Ectodermal cell (in vitro differentiated cells): ENCODE measurements at regions not wholly inside any gene's neighbourhood (a gene's known extent, or its start where the extent isn't known, plus 50 kb on each side); places are given as distances from the start of the nearest gene placed in this dataset.

Experiments
- H3K27ac ChIP-seq: 2 replicates; pipeline ENCODE4 v1.7.0; 2013; ENCODE audit warnings: mild to moderate bottlenecking, low read depth, low read length; ENCODE audit not compliant: insufficient read depth, poor library complexity, severe bottlenecking
- H3K27me3 ChIP-seq: 2 replicates; pipeline ENCODE4 v1.7.0; 2013; ENCODE audit warnings: mild to moderate bottlenecking, low read length; ENCODE audit not compliant: insufficient read depth, control insufficient read depth, poor library complexity, severe bottlenecking
- H3K36me3 ChIP-seq: one replicate; pipeline ENCODE4 v1.7.0; 2013; ENCODE audit warnings: low read length; ENCODE audit not compliant: control insufficient read depth, insufficient read depth
- H3K4me1 ChIP-seq: one replicate; pipeline ENCODE4 v1.7.0; 2013; ENCODE audit warnings: low read length; ENCODE audit not compliant: control insufficient read depth, insufficient read depth
- H3K4me3 ChIP-seq: 2 replicates; pipeline ENCODE4 v1.7.0; 2013; ENCODE audit warnings: low read depth, low read length, control low read depth; ENCODE audit not compliant: insufficient read depth
- H3K9me3 ChIP-seq: 2 replicates; pipeline ENCODE4 v1.7.0; 2013; ENCODE audit warnings: mild to moderate bottlenecking, low read length, moderate library complexity; ENCODE audit not compliant: control insufficient read depth
- WGBS, 2 experiments: methylation state at CpG; one replicate each; pipeline ENCODE4 v1.1.7; 2013; ENCODE audit warnings: missing lambda C conversion rate in 2 of 2; 5-methylcytosine and 5-hydroxymethylcytosine counted together

DNA sequence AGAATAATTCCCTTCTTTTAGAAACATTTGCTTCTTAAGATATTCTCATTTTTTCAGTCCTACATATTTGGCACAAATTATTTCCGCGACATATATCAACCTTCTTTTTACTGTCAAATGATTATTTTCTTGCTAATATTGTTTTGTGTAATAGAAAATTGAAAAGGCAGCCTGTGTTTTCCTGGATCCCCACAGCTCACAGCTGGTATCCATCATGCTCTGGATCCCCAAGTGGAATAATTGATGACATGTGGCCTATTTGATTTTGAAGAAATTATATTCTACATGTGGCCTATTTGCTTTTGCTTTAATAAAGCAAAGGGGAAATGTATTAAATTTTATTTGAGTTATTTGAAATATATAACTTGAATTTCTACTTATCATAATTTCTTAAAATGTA lies 199.4 kb upstream of the LUZP2 start:
- H3K9me3 ChIP-seq = no peaks in the 10 kb centered on the region
- H3K4me3 ChIP-seq = no peak overlapping the region
- no peaks in the 10 kb centered on the region for H3K27me3 ChIP-seq
- no CpG with 5 or more reads among the region's 2 CpGs for WGBS, 2 experiments
- no peaks in the 10 kb centered on the region for H3K36me3 ChIP-seq
- no peaks in the 10 kb centered on the region for H3K4me1 ChIP-seq
- H3K27ac ChIP-seq = no peak overlapping the region

DNA sequence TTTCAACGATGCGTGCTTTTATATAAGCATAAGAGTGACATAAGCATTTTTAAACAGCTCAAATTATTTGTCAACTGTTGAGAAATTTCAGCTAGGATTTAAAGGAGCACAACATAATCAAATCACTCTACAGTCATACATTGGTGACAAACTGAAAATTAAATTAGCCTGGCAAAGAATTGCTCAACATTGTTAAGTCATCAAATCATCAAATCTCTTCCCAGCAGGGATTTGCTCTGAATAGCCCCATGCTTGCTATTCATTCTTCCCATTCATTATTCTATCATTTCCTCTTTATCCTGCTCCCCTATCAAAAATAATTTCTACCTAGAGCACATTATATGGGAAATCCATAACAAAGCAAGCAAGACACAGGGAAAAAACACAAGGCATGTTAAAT lies 198.7 kb upstream of the LUZP2 start:
- H3K9me3 ChIP-seq = no peaks in the 10 kb centered on the region
- WGBS, 2 experiments = 97 to 100% methylated on average over 2 of the region's 2 CpGs
- H3K4me3 ChIP-seq = no peak overlapping the region
- no peaks in the 10 kb centered on the region for H3K27me3 ChIP-seq
- no peak overlapping the region for H3K27ac ChIP-seq
- H3K4me1 ChIP-seq = no peaks in the 10 kb centered on the region
- H3K36me3 ChIP-seq = no peaks in the 10 kb centered on the region

DNA sequence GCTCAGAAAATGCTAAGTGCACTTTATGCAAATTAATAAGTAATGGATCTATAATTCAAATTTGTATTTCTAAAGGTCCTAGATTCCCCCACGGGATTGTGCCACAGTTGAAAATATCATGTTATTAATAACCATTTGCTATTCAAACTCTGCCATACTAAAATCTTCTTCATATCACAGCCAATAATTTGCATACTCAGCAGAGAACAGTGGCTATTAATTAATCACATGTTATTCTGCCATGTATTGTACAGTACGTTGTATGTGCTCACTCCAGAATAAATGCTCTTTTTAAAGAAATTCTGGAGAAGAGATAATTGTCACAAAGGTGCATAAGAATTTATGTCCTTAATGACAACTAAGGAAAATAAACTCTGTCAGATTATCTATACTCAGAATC lies 184.9 kb upstream of the LUZP2 start:
- Histone ChIP-seq H3K4me1 (no peaks in the 10 kb centered on the region), H3K27me3 (no peaks in the 10 kb centered on the region), H3K4me3 (no peak overlapping the region), H3K27ac (no peak overlapping the region), H3K9me3 (no peaks in the 10 kb centered on the region), H3K36me3 (no peaks in the 10 kb centered on the region)
- 88 to 100% methylated on average over 1 of the region's 2 CpGs for WGBS, 2 experiments

DNA sequence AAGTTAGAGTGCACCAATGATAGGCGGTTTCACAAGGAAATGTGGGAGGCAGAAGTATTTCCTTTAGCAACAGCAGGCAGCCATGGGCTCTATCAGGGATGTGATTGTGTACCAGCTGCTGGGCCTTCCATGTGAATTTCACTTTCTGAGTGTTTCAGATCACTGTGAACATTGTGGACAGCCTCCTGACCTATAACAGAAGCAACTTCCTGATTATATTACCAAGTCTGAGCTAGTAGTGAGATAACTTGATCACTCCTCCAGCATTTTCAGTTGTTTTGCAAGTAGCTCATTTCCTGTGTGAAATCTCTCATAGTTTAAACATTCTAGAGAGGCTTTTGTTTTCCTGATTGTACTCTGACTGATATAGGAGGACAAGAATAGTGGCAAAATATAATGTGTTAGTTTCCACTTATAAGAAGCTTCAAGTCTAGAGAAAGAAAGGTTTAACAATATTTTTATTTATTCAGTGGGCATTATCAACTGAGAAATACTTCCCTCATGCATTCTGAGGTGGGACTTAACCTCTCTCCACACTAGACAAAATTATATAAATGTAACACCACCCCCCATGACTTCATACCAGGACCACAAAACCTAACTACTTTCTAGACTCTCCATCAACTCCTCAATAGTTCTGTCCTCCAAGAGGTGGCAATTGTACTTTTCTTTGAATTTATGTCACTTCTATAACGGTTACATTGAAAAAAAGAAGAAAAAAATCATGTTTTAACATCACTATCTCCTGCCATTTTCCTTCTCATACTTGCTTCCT lies 184.2 kb upstream of the LUZP2 start:
- Histone ChIP-seq H3K4me1 (no peaks in the 10 kb centered on the region), H3K27ac (no peak overlapping the region), H3K27me3 (no peaks in the 10 kb centered on the region), H3K9me3 (no peaks in the 10 kb centered on the region), H3K4me3 (no peak overlapping the region), H3K36me3 (no peaks in the 10 kb centered on the region)
- 93 to 95% methylated on average over 2 of the region's 2 CpGs for WGBS, 2 experiments

DNA sequence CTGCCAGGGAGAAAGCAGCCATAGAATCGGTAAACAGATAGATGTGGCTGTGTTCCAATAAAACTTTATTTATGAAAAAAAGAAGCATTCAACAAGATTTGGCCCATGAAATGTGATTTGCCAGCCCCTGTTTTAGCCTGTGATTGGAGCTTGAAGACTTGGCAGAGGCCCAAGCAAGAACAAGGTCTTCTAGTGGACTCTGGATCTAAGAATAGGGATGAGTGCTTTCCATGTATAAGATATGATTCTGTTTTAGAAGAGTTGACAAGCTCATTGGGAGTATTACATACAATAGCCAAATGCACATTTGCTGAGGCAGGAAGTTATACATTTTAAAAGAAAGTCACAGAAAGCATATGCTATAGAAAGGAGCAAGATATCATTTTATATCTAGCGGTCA lies 175.6 kb upstream of the LUZP2 start:
- no peak overlapping the region for H3K4me3 ChIP-seq
- no peaks in the 10 kb centered on the region for H3K36me3 ChIP-seq
- no peaks in the 10 kb centered on the region for H3K4me1 ChIP-seq
- H3K27ac ChIP-seq = no peak overlapping the region
- H3K27me3 ChIP-seq = no peaks in the 10 kb centered on the region
- H3K9me3 ChIP-seq = no peaks in the 10 kb centered on the region
- WGBS, 2 experiments = 88 to 98% methylated on average over 1 to 2 of the region's 2 CpGs

DNA sequence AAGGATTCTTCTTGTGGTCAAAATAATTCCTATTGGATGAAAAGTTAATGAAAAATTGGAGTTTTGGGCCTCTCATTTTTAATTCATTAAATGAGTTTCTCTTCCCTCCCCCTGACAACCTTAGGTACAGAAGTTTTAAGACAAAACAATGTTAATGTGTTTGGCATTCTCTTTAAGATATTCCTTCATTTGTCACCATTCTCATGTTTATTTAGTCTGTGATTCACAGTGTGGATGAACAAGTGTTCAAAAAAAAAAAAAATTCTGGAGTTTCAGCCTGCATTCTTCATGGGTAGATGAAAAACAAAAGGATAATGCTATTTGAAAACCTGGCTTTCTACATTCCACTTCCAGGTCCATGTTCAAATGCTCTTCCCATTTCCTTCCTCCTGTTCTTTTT lies 172.6 kb upstream of the LUZP2 start:
- Histone ChIP-seq H3K9me3 (no peaks in the 10 kb centered on the region), H3K4me1 (no peaks in the 10 kb centered on the region), H3K27ac (no peak overlapping the region), H3K27me3 (no peaks in the 10 kb centered on the region), H3K4me3 (no peak overlapping the region), H3K36me3 (no peaks in the 10 kb centered on the region)

DNA sequence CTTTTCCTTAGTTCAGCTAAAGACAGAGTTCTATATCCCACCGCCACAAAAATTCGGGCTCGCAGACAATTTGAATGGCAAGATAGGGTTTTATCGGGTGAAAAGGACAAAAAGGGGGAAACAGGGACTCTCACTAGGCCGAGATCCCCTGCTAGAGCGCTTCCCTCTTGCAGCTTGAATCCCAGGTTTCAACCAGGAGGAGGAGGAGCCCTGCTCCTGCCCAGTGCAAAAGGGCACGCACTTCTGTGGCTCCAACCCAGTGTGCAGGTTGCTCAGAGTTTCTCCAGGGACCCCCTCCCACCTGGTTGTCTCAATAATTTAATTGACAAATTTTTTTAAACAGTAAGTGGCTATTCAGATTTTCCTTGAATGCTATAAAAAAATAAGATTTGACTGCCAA lies 152.6 kb upstream of the LUZP2 start:
- WGBS, 2 experiments = 75 to 76% methylated on average over 7 of the region's 7 CpGs
- no peak overlapping the region for H3K27ac ChIP-seq
- H3K27me3 ChIP-seq = no peaks in the 10 kb centered on the region
- no peaks in the 10 kb centered on the region for H3K9me3 ChIP-seq
- no peak overlapping the region for H3K4me3 ChIP-seq
- H3K36me3 ChIP-seq = no peaks in the 10 kb centered on the region
- peaks cover 2% of the 10 kb centered on the region for H3K4me1 ChIP-seq

DNA sequence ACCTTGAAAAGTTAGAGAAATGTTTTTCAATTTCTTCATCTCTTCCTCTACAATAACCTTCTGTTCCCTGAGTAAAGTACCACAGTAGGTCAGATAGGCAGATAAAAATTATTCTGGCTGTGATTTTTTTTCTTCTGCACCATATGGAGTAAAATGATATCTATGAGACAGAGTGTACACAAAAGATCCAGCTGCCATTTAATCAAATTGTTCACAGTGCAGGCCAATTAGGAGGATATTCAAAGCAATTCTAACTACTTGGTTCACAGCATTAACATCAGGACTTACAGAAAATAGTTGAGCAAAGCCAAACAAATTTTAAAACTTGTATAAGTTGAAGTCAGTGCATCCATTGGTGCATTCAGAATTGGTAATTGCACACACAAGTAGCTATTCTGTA lies 147.9 kb upstream of the LUZP2 start:
- no peaks in the 10 kb centered on the region for H3K36me3 ChIP-seq
- peaks cover 2% of the 10 kb centered on the region for H3K4me1 ChIP-seq
- H3K27ac ChIP-seq = no peak overlapping the region
- no peaks in the 10 kb centered on the region for H3K27me3 ChIP-seq
- no peaks in the 10 kb centered on the region for H3K9me3 ChIP-seq
- no peak overlapping the region for H3K4me3 ChIP-seq

DNA sequence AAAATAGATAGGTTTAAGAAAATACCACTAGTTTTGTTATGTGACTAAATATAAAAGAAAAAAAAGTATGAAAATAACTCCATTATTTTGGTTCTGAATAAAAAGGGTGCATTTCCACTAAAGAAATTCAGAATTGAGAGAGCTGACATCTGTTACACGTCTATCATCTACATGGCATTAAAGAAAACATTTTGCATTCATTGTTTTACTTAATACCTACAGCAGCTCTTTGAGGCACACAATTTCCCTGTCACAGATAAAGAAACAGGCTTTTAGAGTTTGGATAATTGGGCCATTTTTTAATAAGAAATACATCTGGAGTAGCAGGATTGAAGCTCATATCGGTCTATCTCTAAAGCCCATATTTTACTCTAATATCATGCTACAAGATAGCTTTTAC lies 145.7 kb upstream of the LUZP2 start:
- Histone ChIP-seq H3K27me3 (no peaks in the 10 kb centered on the region), H3K36me3 (no peaks in the 10 kb centered on the region), H3K4me3 (no peak overlapping the region), H3K9me3 (no peaks in the 10 kb centered on the region), H3K27ac (no peak overlapping the region), H3K4me1 (no peaks in the 10 kb centered on the region)
- WGBS, 2 experiments = 100% methylated on average over 1 of the region's 2 CpGs

DNA sequence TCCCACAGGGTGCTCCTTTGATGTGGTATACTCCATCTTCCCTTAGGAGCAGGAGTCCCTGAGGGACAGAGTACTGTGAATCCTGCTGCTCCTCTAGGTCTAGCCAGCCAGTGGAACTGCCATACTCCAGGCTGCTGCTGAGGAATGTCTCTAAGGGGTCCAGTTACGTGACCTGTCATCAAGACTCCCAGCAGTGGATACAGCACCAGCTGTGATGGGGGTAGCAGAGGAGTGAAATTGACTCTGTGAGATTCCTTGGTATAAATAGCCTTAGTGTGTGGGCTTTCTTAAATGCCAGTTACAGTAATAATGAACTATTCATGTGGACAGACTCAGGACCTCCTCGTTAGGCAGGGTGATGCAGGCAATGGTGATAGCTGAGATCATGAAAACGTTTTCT lies 140.4 kb upstream of the LUZP2 start:
- no peaks in the 10 kb centered on the region for H3K9me3 ChIP-seq
- peaks cover 4% of the 10 kb centered on the region for H3K4me1 ChIP-seq
- no peaks in the 10 kb centered on the region for H3K27me3 ChIP-seq
- no peak overlapping the region for H3K4me3 ChIP-seq
- H3K27ac ChIP-seq = no peak overlapping the region
- H3K36me3 ChIP-seq = no peaks in the 10 kb centered on the region
- WGBS, 2 experiments = 83% methylated on average over 3 of the region's 3 CpGs
